Islet of Langerhans (tissue), 1 donor: ENCODE measurements at regions not wholly inside any gene's neighbourhood (a gene's known extent, or its start where the extent isn't known, plus 50 kb on each side); places are given as distances from the start of the nearest gene placed in this dataset.

Source experiments
- FAIRE-seq: peaks from one replicate; lab custom pipeline; 2011; peaks lifted over from hg19 to GRCh38; lab: Jason Lieb, UNC

GRCh38 chr3:193780810-193781478 lies 187.9 kb downstream of the OPA1 start:
- FAIRE-seq: no peak

DNA sequence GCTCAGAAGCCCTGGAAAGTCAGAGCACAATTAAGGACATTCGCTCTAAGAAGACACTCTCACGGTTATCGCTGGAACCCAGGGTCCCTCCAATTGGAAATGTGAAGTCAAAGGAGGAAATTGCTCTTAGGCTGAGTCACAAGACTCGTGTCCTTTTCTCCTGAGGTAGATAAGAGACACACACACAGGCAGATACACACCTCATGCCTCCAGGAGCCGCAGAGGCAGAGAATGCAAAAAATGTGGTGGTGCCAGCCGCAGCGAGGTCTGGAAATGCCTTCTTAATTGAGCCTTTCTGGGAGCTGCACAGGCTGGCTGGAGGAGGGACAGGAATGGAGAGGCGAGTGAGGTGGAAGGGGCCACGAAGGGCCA lies 189.3 kb downstream of the OPA1 start:
- no peak for FAIRE-seq

DNA sequence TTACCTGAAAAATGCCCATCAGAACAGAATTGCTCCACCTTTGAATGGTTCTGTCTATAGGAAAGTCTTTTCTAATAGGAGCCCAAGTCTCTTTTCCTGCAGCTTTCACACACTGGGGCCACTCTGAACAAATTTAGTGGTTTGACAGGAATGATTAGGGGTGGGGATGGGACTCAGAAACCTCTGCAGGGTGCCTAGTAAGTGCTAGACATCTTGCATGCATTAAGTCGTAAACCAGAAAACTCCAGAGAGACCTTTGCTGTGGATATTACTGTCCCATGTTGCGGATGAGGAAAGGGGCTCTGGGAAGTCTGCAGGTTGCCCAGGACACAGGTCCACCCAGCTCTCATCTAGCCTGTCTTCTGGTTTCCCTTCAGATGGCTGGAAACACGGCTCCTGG lies 189.7 kb downstream of the OPA1 start:
- no peak for FAIRE-seq

DNA sequence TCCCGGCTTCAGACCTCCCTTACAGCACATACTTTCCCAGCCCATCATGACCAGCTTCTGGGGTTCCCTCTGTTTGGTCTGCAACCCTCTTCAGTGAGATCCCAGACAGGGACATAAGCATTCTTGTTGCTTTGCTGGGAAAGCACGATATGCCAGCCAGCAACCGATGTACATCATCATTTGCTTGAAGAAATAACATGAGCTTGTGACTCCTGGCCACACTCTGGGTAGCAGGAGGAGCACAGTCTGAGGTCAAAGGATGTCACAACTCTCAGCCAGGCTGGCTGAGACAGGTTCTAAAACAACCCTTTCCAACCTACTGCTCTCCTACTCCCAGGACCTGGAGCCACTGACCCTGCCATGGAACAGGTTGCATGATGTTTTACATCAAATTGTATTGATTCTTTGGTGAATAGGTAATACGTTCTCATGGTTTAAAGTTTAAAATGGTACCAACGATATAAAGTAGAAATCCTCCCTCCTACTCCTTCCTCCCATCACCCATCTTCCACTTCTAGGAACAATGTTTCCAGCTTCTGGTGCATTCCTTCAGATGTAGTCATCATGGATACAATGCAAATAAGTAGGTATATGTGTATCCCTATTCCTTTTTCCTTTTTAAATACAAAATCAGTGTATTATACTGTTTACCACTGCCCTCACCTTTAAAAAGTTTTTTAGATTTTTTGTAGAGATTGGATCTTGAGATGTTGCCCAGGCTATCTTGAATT lies 190.3 kb downstream of the OPA1 start:
- no peak for FAIRE-seq

- no peak for FAIRE-seq
Observed at GRCh38 chr3:193784822-193785221, 191.8 kb downstream of the OPA1 start.

DNA sequence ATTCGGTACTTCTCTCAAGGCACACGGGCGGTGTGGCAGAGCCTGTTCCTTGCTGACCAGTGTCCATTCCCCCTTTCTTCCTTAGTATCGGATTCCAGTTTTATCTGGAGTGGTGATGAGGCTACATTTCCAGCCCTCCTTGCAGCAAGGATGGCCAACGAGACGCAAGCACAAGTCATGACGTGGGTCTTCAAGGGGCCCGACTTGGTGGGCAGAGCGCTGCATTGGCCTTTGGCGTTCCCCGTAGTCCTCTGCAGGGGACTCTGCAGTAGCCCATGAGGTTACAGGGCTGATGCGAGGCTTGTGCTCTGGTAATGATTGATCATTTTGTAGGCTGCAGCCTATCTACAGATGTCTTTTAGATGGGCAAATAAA lies 194.5 kb downstream of the OPA1 start:
- no peak for FAIRE-seq

DNA sequence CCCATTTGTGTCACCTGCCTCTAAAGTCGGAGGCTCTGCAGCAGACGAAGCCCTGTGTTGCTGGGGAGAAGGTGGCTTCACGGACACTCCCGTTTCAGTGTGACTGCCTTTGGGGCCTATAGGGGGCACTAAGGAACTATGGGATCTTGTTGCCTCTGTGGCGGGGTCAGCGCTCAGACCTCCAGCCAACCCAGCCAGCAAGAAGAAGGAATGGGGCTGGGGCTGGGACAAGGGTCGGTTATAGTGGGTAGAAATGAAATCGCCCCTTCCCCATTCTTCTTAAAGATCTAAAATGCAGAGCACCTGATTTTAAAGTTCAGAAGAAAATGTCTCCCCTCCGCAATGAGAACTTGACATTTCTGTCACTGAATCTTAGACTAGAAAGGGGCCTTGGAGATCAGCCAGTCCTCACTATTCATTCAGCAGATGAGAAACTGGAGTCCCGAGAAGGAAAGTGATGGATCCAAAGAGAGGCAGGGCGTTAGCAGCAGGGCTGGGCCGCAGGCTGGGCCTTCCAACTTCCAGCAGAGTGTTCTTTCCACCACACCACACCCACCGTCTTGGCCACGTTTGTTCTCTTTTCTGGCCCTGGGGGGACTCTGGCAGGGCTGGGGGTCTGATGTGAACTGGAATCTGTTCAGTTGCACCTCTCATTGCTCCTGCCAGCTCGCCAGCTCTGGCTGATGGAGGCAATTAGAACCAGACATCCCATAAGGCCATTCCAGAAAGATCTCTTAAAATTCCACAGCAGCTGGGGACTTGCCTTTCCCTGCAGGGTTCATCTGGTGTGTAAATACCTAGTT lies 195.4 kb downstream of the OPA1 start:
- no peak for FAIRE-seq

DNA sequence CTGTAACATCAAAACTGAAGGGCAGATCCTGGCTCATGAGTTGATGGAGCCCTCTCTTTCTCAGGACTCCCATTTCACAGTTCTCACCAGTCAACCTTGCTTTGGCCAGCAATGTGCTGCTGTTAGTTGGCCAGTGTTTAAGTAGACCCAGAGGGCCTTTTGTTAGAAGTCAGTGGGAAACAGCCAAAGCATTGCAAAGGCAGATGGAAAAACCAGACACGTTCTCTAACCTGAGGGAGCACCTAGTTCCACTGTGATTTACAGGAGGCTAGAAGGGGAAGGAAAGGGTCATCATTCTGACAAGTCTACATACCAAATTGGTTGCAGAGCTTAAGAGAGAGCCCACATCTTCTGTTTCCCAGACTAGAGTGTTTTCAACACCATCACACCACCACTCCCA lies 196.4 kb downstream of the OPA1 start:
- FAIRE-seq: no peak

DNA sequence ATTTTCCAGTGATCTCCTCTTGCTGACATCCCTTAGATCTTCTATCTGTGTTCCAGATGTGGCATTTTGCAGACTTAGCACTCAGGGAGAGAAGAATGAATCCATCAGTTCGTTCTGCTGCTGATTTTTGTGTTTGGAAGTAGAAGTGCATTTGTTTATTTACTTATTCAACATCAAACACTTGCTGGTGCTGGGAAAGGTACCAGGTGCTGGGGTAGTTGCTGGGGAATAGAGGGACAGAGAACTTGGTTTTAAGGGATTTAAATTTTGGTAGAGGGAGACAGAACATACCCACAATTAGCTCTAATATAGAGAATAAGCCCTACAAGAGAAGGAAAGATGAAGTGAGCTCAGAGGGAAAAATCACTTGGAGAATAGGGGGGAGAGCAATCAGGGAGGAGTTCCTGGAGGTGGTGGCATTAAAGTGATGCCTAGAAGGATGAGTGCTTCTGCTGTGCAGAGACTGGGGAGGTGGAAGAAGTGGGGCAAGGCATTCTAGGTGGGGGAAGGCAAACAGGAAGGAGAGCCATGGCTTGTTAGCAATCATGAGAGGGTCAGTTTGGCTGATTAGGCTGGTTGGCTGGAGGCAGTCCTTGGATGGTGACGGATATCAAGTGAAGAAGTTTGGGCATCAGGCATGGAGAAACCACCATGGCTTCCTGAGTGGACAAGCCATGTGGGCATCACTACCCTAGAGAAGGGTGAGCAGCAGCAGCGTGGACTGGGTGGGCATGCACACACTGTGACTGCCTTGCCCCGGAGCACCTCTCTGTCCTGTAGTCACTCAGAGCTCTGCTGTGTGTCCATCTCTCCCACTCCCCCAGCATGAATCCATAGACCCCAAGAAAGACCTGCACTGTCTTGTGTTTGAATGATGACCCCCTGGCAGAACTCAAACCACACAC lies 197.3 kb downstream of the OPA1 start:
- FAIRE-seq: no peak

DNA sequence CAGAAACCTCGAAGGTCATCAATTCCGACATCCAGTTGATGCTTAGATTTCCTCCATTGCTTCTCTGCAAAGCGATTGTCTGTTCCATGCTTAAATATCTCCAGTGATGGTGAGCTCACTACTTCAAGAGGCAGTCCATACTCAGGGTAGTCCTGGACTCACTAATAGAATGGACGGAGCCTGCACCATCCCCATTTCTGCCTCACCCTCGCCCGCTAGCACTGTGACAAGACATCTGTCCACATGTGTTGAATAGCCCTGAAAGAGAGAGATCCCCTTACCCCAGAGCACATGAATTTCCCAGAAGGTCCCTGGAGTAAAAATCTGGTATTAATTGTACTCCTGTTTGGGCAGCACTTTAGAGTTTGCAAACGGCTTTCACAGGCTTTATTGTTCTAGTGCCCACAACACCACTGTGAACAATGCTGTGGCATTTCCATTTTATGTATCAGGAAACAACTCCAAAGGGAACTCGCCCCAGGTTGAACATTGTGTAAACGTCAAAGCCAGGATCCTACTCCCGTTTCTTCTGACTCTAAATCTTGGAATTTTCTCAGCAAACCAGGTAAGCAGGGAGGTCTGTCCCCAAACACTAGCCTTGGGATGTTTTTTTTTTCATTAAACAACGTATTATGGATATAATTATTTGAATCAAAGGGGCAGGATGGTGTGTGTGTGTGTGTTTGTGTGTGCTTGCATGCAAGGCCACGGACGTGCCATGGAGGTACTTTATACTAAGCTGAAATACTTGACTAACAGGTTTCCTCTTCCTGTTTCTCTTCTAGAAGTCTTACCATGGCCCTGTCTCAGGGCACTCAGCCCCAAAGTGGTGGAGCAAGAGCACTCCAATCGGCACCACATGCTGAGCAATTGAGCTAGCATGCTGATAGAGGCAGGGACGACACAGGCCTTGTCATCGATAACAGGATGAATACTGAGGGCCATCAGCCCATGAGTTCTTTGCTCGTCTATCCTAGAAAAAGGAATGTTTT lies 198.3 kb downstream of the OPA1 start:
- no peak for FAIRE-seq

DNA sequence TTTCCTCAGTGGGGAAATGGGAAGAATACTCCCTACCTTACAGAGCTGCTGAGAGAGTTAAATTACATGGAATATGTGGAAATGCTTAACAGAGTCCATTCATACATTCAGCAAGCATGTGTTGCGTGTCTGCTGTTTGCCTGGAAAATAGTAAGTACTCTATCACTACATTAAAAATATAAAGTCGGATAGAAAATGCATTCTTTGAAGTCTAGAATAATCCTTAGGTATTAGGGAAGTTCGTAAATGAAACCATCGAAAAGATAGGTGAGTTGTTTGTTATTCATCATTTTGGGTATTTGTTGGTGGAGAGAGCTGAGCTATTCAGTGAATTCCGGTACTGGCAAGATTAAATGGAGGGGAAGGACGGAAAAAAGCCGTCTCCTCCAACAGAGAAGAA lies 200.1 kb downstream of the OPA1 start:
- FAIRE-seq: no peak

GRCh38 chr3:193794002-193794881 lies 201.2 kb downstream of the OPA1 start:
- no peak for FAIRE-seq

DNA sequence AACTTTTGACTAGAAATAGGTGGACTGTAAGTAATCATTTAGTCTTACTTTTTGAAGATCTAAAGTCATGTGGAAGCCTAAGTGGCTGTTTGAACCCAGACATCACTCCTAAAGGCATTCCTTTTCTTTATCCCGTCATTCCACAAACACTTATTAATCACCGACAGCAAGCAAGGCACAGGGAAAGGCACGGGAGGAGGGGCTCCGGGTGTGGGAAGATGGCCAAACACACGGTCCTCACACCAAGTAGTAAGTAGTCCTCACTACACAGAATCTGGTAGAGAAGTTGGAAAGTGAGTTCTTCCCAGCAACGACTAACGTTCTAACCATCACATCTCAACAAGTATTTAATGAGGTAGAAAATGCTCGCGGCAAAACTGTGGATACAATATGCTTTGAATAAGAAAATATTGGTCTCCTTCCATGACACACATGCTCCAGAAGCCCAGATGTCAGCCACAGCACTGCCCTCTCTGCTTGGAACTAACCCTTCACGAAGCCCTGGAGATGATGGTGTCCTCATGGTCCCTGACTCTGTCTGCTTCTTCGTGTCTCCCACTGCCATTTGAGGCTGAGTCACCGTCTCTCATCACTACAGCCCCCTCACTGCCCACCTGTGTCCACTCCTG lies 202.2 kb downstream of the OPA1 start:
- no peak for FAIRE-seq

GRCh38 chr3:193796089-193796488 lies 203.1 kb downstream of the OPA1 start:
- FAIRE-seq: no peak

DNA sequence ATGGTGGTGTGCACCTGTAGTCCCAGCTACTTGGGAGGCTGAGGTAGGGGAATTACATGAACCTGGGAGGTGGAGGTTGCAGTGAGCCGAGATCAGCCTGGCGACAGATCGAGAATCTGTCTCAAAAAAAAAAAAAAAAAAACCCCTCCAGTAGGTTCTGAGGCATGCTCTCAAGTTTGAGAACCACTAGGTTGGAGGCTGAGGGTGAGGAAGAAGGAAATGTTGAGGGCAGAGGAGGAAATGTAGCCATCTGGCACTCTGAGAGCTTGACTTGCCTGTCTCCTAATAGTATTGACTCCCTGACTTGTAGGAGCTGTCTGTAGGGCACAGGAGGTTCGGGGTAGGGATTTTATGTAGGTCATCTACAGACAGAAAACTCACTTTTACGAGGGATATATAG lies 204.6 kb downstream of the OPA1 start:
- FAIRE-seq: no peak

- no peak for FAIRE-seq
Observed at GRCh38 chr3:193798051-193798450, 205.0 kb downstream of the OPA1 start.

- FAIRE-seq: no peak
Observed at GRCh38 chr3:193800138-193801043, 207.4 kb downstream of the OPA1 start.

- no peak for FAIRE-seq
Observed at GRCh38 chr3:193801097-193801496, 208.1 kb downstream of the OPA1 start.

- peak; percentile 36 for FAIRE-seq
Observed at GRCh38 chr3:193803288-193803687, 210.3 kb downstream of the OPA1 start.
